ENCODE measurements at regions not wholly inside any gene's neighbourhood (a gene's known extent, or its start where the extent isn't known, plus 50 kb on each side); places are given as distances from the start of the nearest gene placed in this dataset.
"Not testable (repeated sequence)": the region's sequence is repeated elsewhere in the genome, so short reads cannot be mapped to it uniquely, and the experiment has no call there.

DNA sequence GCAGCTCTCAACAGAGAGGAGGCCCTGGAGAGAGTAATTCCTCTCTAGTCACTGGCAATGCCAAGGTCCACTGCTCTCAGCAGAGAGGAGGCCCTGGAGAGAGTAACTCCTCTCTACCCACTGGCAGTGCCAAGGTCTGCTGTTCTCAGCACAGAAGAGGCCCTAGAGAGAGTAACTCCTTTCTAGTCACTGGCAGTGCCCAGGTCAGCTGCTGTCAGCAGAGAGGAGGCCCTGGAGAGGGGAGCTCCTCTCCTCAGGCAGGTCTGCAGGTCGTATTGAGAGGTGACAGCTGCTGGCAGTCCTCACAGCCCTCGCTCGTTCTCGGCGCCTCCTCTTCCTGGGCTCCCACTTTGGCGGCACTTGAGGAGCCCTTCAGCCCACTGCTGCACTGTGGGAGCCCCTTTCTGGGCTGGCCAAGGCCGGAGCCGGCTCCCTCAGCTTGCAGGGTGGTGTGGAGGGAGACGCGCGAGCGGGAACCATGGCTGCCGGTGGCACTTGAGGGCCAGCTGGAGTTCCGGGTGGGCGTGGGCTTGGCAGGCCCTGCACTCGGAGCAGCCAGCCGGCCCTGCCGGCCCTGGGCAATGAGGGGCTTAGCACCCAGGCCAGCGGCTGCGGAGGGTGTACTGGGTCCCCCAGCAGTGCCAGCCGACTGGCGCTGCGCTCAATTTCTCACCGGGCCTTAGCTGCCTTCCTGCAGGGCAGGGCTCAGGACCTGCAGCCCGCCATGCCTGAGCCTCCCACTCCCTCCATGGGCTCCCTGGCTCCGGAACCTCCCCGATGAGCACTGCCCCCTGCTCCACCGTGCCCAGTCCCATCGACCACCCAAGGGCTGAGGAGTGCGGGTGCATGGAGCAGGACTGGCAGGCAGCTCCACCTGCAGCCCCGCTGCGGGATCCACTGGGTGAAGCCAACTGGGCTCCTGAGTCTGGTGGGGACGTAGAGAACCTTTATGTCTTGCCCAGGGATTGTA is 642.9 kb downstream of the PRR16 start:
- not testable (repeated sequence) for DNase-seq

DNA sequence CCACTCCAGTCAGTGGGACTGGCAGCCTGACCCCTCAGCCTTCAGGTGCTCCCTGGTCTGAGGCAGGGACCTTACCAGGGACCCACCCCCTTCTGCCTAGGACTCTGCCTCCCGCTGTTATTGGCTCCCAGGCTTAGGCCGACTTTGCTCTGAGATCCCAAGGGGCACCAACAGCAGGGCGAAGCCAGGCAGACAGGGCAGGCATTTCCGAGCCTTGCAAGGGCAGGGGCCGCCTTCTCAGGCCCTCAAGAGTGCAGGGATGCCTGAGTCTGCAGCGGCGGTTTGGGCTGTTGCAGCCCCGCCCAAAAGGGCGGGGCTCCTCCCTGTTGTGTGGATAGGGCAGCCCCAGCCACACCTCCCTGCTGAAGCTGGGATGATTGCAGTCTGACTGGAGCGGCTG is 644.6 kb downstream of the PRR16 start:
- no peak for DNase-seq

DNA sequence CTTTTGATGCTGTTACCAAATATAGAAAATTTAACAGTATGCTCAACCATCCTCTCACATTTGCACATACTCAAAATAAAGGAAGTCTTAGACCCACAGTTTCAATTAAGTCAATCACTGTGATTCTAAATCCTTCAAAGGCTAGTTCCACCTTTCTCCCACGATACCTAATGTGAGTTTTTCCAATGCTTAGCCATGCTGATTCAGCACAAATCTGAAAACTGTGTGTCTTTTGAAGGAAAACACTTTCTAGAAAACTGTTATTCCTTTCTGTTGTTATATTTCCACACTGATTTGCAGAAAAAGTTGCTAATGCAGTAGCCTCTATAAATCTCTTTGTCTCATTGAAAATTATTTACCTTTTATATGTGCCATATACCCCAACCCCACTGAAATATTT is 645.7 kb downstream of the PRR16 start:
- DNase-seq, result no peak

DNA sequence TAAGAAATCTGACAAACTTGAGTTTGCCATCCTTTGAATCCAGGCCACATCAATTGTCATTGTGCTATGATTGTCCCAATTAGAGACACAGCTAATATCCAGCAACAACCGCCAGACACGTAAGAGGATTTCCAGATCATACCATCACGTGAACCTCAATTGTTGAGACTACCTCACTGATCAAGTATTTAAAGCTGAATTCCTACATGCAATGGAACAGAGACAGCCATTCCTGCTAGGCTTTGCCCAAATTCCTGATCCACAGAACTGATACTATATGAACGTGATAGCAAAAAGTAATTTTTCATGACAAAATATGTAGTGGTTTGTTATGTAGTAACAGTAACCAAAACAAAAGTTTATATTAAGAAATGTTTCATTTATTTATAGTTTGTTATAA is 657.7 kb downstream of the PRR16 start:
- DNase-seq, result no peak

DNA sequence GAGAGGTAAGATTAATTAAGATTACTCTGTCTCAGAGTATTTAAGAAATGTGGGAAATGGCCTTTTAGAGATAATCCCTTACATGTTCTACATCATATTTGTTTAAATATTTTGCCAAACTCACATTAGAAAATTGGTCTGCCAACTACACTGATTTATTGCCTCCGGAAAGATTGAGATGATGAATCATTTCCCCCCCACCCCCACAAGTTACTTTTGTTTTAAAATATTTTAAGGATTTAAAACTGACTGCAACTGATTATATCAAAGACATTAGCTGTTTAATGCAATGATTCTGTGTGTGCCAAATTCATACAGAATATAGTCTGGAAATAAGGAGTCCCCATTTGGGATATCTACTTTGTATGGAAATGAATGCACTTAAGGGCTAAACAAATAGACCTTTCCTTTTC is 674.4 kb downstream of the PRR16 start:
- no peak for DNase-seq

DNA sequence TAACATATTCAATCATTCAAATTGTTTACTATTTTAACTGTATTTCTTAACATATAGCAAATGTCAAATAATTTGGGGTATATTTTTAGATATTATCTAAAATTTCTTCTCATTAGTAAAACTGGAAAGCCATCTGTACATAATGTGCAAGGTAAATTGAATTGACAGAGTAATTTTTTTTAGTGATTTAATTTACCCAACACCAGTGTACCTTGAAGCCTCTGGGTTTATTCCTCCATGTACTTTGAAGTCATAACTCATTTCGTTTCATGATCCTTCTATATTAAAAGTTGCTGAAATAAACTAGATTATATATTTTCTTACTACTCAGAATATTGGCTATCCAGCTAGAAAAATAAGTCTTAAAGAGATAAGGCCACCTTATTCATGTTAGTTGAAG is 674.9 kb downstream of the PRR16 start:
- no peak for DNase-seq

DNA sequence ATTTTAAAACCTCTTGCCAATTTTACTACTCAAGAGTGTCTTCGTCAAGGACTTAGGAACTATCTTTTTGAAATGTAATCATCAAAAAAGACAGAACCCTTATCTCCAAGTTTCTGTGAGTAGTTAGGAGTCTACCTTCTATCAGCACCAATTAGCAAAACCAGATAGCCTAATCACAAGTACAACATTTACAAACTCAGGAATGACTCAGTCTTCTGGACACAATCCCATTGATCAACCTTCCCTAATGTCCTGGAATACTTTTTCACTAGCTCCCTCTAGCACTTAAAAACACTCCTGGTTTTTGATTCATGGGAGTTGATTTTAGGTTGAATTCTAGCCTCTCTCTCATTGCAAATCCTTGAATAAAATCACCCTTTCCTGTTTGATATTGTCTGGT is 680.7 kb downstream of the PRR16 start:
- no peak for DNase-seq

DNA sequence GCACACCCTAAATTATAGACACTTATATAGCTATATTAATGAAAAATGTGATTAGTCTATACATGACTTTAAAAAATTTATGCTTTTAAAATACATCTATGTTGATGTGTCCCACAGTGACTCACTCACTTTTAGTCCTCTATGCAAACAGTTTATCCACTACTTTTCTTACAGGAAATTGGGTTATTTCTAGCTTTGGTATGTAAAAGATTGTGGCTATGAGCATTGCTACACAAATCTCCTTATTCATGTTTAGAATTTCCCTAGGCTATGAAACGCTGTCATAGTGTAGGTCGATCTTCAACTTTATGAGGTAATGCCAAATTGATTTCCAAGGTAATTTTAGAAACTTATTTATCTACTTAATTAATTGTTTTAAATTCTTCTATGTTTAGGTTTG is 687.4 kb downstream of the PRR16 start:
- no peak for DNase-seq

DNA sequence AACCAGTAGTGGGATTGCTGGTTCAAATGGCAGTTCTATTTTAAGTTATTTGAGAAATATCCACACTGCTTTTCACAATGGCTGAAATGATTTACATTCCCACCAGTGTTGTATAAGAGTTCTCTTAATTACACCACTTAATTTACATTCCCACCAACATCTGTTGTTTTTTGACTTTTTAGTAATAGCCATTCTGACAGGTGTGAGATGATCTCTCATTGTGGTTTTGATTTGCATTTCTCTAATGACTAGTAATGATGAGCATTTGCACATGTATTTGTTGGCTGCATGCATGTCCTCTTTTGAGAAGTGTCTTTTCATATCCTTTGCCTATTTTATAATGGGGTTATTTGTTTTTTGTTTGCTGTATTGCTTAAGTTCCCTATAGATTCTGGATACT is 688.3 kb downstream of the PRR16 start:
- no peak for DNase-seq

DNA sequence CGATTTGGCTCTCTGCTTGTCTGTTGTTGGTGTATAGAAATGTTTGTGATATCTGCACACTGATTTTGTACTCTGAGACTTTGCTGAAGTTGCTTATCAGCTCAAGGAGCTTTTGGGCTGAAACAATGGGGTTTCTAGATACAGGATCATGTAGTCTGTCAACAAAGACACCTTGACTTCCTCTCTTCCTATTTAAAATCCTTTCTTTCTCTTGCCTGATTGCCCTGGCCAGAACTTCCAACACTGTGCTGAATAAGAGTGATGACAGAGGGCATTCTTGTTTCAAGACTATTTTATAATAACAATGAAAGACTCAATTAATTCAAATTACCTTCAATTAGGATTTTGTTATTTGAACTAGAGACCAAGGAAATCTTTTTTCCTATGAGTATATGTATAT is 692.5 kb downstream of the PRR16 start:
- DNase-seq, result no peak

DNA sequence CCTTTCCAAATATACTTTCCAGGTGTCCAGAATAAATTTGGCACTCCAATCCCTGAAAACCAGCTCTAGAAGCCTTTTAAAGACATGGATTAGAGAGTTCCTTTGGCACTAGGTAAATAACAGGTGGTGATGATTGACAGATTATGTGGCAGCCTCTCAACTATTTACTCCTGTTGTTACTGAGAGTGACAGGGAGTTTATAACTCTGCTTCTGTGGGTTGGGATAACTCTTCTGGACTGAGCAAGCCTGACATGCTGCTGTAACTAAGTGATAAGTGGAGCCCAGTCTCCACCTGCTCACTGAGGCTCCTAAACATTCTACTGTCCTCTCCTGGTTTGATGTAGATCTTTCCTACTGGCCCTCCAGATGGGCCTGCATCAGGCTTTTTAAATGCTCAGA is 693.2 kb upstream of the FTMT start:
- no peak for DNase-seq

DNA sequence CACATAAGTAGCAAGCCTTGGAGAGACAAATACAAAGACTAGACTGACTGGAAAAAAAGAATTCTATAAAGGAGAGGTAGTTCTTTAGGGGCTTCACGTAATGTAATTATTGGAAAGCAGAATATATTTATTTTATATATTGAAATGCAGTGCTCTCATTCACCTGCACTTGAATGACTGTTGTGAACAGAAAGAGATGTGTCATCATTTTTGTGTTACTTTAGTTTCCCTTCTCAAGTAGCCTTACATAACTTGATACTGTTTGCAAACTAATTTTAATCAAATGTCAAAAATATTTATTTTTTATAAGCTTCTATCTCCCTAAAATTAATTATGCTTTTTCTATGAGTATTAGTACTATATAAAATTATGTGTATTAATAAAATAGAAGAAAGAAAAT is 691.1 kb upstream of the FTMT start:
- no peak for DNase-seq

DNA sequence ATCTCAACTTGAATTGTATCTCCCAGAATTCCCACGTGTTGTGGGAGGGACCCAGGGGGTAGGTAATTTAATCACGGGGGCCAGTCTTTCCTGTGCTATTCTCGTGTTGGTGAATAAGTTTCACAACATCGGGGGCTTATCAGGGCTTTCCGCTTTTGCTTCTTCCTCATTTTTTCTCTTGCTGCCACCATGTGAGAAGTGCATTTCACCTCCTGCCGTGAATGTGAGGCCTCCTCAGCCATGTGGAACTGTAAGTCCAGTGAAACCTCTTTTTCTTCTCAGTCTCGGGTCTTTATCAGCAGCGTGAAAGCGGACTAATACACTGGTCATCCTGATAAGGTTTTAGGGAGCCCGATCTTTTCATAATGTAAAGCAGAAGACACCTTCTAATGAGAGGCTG is 687.0 kb upstream of the FTMT start:
- DNase-seq, result peak; percentile 71

DNA sequence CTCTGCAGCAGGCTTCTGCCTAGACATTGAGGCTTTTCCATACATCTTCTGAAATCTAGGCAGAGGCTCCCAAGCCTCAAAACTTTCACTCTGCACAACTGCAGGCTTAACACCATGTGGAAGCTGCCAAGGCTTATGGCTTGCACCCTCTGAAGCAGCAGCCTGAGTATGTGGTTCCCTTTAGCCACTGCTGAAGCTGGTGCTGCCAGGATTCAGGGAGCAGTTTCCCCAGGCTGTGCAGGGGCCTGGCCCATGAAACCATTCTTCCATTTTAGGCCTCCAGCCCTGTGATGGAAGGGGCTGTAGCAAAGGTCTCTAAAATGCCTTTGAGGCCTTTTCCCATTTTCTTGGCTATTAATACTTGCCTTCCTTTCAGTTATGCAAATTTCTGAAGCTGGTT is 680.3 kb upstream of the FTMT start:
- DNase-seq, result no peak

DNA sequence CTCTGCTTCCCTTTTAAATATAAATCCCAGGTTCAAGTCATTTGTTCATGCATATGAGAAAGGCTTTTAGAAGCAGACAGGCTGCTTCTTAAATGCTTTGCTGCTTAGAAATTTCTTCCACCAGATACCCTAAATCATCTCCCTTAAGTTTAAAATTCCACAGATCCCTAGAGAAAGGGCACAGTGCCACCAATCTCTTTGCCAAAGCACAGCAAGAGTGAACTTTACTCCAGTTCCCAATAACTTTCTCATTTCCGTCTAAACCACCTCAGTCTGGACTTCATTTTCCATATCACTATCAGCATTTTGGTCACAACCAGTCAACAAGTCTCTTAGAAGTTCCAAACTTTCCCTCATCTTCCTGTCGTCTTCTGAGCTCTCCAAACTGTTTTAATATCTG is 679.8 kb upstream of the FTMT start:
- DNase-seq, result no peak

DNA sequence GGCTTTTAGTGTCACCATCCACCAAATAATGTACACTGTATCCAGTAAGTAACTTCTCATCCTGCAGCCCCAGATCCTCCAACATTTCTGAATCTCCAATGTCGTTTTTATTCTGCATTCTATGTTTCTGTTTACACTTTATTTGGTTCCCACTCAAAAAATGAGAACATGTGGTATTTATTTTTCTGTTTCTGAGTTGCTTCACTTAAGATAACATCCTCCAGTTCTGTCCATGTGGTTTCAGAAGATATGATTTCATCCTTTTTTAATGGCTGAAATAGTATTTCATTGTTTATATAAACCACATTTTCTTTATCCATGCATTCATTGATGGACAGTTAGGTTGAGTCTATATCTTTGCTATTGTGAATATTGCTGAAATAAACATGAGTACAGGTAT is 677.3 kb upstream of the FTMT start:
- no peak for DNase-seq

DNA sequence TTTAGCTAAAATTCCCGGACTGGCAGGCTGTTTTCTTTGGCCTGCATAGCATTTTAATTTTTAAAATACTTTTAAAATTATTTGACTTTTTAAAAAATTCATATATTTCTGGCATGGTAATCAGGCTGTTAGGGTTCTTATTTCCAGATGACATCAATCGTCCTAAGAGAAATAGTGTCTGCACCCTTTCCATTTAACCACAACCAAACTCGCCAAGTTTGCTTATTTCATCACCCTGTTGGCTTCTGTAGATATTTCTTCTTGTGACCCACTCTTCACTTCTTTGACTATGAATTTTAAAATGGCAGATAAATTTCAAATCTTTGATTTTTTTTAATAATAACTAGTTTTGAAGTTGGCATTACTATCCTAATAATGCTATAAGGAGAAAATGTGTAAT is 675.7 kb upstream of the FTMT start:
- DNase-seq, result no peak

DNA sequence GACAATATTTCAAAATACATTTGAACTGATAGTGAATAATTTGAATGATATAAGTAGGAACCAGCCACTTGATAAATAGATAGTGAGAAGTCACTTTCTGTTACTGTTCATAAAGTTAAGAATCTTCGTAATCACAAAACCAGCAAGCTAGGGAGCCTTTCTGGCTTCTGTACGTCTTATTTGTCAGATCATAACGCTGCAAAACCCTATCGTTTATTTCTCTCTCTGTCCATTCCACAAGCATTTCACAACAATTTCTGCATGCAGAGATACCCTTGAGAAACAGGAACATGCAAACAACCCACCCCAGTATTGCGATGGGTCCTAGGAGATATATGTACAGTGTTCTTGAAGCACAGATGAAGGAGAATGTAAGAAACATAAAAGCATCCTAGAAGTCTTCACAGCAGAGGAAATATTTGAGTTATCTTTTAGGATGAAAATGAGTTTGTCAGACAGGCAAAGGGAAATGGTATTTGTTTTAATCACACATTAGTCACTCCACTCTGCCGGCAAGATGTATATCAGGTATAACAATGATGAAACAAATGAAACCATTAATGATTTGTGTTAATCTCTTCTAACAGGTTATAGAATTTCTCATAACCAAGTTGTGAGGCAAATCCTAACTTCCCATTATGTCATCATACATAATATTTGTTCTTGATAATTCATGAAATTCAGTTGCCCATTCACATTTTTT is 668.7 kb upstream of the FTMT start:
- peak; percentile 53 for DNase-seq

DNA sequence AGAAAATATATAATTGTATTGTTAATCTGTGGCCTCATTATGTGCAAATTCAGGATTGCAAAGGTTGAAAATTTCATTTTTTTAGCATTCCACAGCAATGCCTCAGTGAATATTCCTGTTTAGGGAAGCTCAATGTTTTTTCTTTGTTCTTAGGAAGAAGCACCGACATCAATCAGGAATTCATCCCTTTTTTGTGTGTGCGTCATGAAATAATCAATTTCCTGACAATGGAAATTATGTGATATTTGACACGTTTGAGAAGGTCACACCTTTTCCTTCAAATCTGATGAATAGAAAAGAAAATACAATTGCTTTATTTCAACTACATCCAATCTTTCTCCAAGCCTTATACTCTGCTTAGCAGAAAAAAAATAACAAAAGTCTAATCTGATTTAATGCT is 662.8 kb upstream of the FTMT start:
- DNase-seq, result no peak

DNA sequence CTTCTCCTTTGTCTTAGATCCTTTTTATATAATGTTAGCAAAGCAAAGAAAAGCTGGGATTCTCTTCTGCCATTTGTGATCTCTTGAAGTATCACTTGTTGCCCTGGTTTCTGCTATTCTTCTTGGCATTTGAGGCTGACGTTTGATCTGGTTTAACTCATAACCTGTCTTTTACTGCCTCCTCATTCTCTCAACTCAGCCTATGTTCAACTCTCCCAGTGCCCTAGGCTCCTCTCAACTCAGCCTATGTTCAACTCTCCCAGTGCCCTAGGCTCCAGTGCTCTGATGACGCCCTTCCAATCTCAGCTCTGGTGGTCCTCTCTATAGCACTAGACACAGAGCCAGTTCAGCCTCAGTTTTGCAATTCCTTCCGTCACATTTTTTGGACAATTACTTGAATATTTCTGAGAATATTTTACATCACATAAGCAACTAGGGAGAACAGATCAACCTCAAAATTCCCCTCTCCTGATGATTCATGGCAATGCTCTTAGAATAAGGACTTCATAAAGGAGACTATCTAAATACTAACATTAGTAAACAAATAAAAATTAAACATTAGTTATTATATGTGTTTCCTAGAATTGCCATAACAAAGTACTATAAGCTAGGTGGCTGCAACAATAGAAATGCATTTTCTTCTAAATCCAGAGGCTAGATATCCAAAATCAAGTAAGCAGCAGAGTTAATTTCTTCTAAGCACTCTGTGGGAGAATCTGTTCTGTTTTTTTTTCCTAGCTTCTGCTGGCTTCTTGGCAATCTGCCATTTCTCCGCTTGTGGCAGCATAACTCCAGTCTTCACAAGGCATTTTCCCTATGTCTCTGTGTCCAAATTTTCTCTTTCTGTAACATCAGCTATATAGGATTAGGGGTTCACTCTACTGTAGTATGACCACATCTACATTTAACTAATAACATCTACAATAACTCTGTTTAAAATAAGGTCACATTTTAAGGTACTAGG is 662.1 kb upstream of the FTMT start:
- DNase-seq, result no peak

DNA sequence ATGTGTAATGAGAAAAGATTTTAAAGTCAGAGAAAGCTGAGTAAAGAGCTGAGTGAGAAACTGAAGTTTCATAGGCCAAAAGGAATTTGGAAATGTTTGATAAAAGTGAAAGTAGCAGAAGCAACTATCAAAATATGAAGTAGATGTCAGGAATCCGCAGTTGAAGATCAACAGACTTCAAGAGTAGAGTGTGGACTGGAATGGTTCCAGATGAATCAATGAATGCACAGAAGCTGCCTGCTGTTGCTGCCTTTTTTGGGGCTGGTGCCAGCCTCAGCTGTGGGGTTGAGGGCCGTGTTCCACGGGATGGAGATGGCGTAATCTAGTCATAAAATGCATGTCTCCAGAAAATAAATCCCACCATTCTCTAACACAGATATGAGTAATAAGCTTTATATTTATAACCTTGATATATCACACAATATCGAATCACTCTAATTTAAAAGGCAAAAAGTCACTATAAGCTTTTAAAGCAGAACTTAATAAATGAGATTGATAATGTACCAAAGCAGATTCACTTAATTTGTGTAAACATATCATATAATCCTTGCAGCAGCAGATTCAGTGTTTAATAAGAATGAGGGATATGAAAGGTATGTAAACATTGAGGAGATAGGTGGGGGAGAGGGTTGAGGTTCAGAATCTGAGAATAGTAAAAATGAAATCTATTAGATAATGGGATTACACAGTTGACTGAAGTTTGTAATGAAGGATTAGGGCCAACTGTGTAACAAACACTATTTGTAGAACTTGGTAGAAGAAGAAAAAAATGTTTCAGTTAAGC is 652.3 kb upstream of the FTMT start:
- no peak for DNase-seq

DNA sequence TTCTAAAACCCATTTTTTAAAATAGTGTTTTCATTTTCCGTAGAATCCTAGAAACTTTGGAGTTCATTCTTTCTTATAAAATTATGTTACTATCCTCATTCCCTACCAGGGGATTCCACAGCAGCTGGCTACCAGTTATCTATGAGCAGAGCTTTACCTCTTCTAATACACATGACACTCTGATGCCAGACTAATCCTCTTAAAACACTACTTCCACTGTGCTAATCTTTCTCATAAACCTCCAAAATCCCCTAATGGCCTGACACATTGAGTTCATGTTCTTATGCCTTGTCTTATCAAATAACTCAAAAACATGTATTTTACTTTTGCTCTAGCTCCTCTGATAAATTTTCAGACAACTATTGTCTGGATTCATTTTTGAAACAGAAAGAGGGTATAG is 633.6 kb upstream of the FTMT start:
- no peak for DNase-seq

Data from GF-D8 (cell line).